ENCODE measurements at regions not wholly inside any gene's neighbourhood (a gene's known extent, or its start where the extent isn't known, plus 50 kb on each side); places are given as distances from the start of the nearest gene placed in this dataset.

DNA sequence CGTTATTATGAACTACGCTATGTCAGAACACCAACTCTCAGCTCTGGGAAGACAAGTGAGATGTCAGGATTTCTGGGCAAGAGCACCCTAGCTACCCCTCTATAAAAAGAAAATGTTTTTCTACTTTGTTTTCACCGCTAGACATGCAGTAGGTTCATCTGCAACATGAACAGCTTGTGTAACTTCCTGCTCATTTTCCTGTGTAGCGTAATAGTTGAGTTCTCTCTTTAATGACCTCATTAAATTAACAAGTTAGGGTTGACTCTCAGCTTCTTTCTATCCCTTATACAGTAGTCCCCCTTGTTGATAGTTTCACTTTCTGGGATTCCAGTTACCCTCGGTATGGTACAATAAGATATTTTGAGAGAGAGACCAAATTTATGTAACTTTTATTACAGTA lies 329.4 kb upstream of the ZNF32 start:
- H3K4me1 ChIP-seq, result peaks cover 0 to 10% (median 0%) of the 10 kb centered on the region in 4 donors
- ATAC-seq (ENCODE audit: low FRiP score in 2 of 2), result no peak
- H3K27me3 ChIP-seq, result no peaks in the 10 kb centered on the region
- no peaks in the 10 kb centered on the region for H3K36me3 ChIP-seq
- TF ChIP-seq, protein P1, sequence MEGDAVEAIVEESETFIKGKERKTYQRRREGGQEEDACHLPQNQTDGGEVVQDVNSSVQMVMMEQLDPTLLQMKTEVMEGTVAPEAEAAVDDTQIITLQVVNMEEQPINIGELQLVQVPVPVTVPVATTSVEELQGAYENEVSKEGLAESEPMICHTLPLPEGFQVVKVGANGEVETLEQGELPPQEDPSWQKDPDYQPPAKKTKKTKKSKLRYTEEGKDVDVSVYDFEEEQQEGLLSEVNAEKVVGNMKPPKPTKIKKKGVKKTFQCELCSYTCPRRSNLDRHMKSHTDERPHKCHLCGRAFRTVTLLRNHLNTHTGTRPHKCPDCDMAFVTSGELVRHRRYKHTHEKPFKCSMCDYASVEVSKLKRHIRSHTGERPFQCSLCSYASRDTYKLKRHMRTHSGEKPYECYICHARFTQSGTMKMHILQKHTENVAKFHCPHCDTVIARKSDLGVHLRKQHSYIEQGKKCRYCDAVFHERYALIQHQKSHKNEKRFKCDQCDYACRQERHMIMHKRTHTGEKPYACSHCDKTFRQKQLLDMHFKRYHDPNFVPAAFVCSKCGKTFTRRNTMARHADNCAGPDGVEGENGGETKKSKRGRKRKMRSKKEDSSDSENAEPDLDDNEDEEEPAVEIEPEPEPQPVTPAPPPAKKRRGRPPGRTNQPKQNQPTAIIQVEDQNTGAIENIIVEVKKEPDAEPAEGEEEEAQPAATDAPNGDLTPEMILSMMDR (IDR thresholded peaks at IDR 0.05), result no peak
- TF ChIP-seq EP300 (IDR thresholded peaks at IDR 0.05) (no peak), POLR2A (IDR thresholded peaks at IDR 0.05) (no peak), POLR2AphosphoS5 (IDR thresholded peaks at IDR 0.05) (no peak)
- H3K9me3 ChIP-seq, result no peaks in the 10 kb centered on the region
- H3K27ac ChIP-seq, result no peak overlapping the region
- 69 to 70% methylated on average over 5 of the region's 5 CpGs for WGBS, 2 donors
- H3K4me3 ChIP-seq, result no peak overlapping the region
- DNase-seq, result no peak

DNA sequence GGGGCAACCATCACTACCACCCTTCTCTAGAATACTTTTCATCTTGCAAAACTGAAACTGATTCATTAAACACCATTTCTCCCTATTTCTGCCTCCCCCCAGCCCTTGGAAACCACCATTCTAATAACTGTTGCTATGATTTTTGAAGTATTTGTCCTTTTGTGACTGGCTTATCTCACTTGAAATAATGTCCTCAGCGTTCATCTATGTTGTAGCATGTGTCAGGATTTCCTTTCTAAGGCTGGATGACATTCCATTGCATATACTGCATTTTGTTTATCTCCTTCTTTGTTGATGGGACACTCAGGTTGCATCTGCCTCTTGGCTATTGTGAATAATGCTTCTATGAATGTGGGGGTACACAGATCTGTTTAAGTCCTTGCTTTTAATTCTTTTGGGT lies 327.6 kb upstream of the ZNF32 start:
- Histone ChIP-seq H3K4me3 (no peak overlapping the region), H3K27ac (no peak overlapping the region), H3K36me3 (no peaks in the 10 kb centered on the region), H3K27me3 (no peaks in the 10 kb centered on the region), H3K9me3 (no peaks in the 10 kb centered on the region), H3K4me1 (peaks cover 0 to 10% (median 0%) of the 10 kb centered on the region in 4 donors)
- no peak for DNase-seq
- TF ChIP-seq, protein P1 (IDR thresholded peaks at IDR 0.05), result no peak
- TF ChIP-seq EP300 (IDR thresholded peaks at IDR 0.05) (no peak), POLR2AphosphoS5 (IDR thresholded peaks at IDR 0.05) (no peak), POLR2A (IDR thresholded peaks at IDR 0.05) (no peak)
- WGBS, 2 donors, result 37 to 60% methylated on average over 1 of the region's 1 CpG
- no peak for ATAC-seq (ENCODE audit: low FRiP score in 2 of 2)

DNA sequence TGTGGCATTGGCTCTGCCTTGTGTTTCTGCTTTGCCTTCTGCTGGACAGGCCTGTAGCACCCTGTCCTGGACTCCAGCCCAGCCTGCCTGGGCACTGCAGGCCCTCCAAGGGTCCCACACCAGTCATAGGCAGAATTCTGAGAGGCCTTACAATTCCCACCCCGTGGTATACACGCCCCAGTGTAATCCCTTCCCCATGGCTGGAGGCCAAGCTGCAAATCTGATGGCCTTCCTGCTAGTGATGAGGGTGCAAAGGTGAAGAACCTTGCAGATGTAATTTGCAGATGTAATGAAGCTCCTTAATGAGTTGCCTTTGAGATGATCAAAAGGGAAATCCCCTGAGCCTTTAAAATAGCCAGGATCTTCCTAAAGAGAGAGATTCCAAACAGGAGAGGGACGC lies 325.1 kb upstream of the ZNF32 start:
- no peak overlapping the region for H3K4me3 ChIP-seq
- H3K4me1 ChIP-seq, result no peaks in the 10 kb centered on the region
- H3K27ac ChIP-seq, result no peak overlapping the region
- H3K36me3 ChIP-seq, result no peaks in the 10 kb centered on the region
- no peaks in the 10 kb centered on the region for H3K27me3 ChIP-seq
- DNase-seq (no peak), ATAC-seq (ENCODE audit: low FRiP score in 2 of 2) (no peak)
- TF ChIP-seq, protein P1 (IDR thresholded peaks at IDR 0.05), result no peak
- no peak for TF ChIP-seq POLR2AphosphoS5 (IDR thresholded peaks at IDR 0.05)
- no peak for TF ChIP-seq EP300 (IDR thresholded peaks at IDR 0.05)
- TF ChIP-seq POLR2A (IDR thresholded peaks at IDR 0.05), result no peak
- WGBS, 2 donors, result 81 to 83% methylated on average over 1 to 3 of the region's 3 CpGs
- no peaks in the 10 kb centered on the region for H3K9me3 ChIP-seq

DNA sequence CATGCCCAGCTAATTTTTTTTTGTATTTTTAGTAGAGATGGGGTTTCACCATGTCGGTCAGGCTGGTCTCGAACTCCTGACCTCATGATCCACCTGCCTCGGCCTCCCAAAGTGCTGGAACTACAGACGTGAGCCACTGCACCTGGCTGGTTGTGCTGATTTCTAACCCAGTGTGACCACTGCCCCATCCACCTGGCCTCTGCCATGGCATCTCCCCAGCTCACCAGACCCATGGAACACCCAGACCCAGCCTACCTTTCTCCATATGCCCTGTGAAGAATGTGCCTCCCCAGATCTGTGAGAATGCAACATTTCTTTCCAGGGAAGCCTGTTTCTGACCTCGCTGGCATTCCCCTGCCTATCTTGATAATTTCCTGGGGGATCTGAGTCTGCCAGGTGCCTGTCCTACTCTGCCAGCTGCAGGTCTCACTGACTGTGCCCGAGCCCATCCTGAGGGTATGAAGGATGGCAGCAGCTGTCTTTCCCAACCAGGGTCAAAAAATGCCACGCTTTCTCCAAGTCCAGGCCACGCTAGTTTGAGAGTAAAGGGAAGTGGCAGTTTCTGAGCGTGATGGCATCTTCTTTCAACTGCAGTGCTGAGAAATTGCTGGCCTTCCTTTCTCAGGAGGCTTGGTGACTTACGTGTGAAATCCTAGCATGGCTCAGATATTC lies 324.4 kb upstream of the ZNF32 start:
- 86% methylated on average over 10 of the region's 10 CpGs for WGBS, 2 donors
- no peak for DNase-seq

More for the DNA sequence above, 324.4 kb upstream of the ZNF32 start:
- Histone ChIP-seq H3K27ac (no peak overlapping the region), H3K4me3 (no peak overlapping the region), H3K27me3 (no peaks in the 10 kb centered on the region), H3K9me3 (no peaks in the 10 kb centered on the region), H3K4me1 (no peaks in the 10 kb centered on the region), H3K36me3 (no peaks in the 10 kb centered on the region)
- TF ChIP-seq POLR2A (IDR thresholded peaks at IDR 0.05) (no peak), POLR2AphosphoS5 (IDR thresholded peaks at IDR 0.05) (no peak), EP300 (IDR thresholded peaks at IDR 0.05) (no peak)
- TF ChIP-seq, protein P1 (IDR thresholded peaks at IDR 0.05), result no peak
- no peak for ATAC-seq (ENCODE audit: low FRiP score in 2 of 2)
